Erythroblast (primary cell): ENCODE measurements at regions not wholly inside any gene's neighbourhood (a gene's known extent, or its start where the extent isn't known, plus 50 kb on each side); places are given as distances from the start of the nearest gene placed in this dataset.

Source experiments
- GATA1 ChIP-seq: IDR thresholded peaks from 2 replicates; pipeline ENCODE4 v1.6.1; 2011; ENCODE audit warnings: low read depth, mild to moderate bottlenecking, control low read depth, low read length, moderate library complexity
- POLR2A ChIP-seq: IDR thresholded peaks from 2 replicates; pipeline ENCODE4 v1.6.1; 2011; ENCODE audit warnings: mild to moderate bottlenecking, low read length

DNA sequence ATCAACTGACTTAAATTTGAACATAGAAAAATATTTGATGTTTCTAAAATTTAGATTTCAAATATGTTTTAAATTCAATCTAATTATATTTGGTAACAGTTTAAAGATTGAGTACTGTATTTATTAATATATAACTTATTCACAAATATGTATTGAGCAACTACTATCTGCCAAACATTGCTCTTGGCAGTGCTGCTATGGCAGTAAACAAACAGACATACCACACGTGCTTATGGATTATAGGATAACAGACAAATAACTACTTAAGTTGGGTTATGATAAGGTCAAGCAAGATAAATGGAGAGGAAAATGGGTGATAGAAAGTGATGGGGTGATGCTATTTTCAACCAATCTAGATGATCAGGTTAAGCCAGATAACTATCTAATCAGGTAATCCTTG, 538.1 kb downstream of the C12orf50 start:
- TF ChIP-seq POLR2A = no peak
- TF ChIP-seq GATA1 = no peak
